Natural killer cell (primary cell): ENCODE measurements at regions not wholly inside any gene's neighbourhood (a gene's known extent, or its start where the extent isn't known, plus 50 kb on each side); places are given as distances from the start of the nearest gene placed in this dataset.

Experiments used
- ATAC-seq, 3 donors: fragments of 150-1000 bp in 2 of 3; fragments of 200-7000 bp in 1 of 3; cut with Tn5 transposase; 1 replicate in 1 of 3; 2 replicates in 2 of 3; pipeline ENCODE4 v1.10.0; 2021; ENCODE audit warnings: mild to moderate bottlenecking in 2 of 3, moderate library complexity in 2 of 3
- DNase-seq, 2 donors: peaks; one replicate each; pipeline versions ENCODE4 v3.0.0 to v3.0.0-alpha.2; 2013 to 2021; ENCODE audit warnings: mixed read lengths in 1 of 2
- H3K27ac ChIP-seq: one replicate; pipeline ENCODE4 v1.5.1; 2013; ENCODE audit warnings: mild to moderate bottlenecking, low read length
- H3K27me3 ChIP-seq: one replicate; pipeline ENCODE4 v1.6.1; 2013; ENCODE audit warnings: low read length; ENCODE audit not compliant: control insufficient read depth, insufficient read depth
- H3K36me3 ChIP-seq: one replicate; pipeline ENCODE4 v1.6.1; 2013; ENCODE audit warnings: low read length; ENCODE audit not compliant: control insufficient read depth, insufficient read depth
- H3K4me1 ChIP-seq: one replicate; pipeline ENCODE4 v1.6.1; 2013; ENCODE audit warnings: low read length; ENCODE audit not compliant: control insufficient read depth, insufficient read depth
- H3K4me3 ChIP-seq: one replicate; pipeline ENCODE4 v1.5.1; 2013; ENCODE audit warnings: low read length
- H3K9me3 ChIP-seq: one replicate; pipeline ENCODE4 v1.6.1; 2013; ENCODE audit warnings: low read length; ENCODE audit not compliant: control insufficient read depth, insufficient read depth
- H3K27ac Mint-ChIP-seq, 2 donors: one replicate each; pipeline ENCODE4 v1.8.0; 2022; ENCODE audit warnings: mild to moderate bottlenecking in 2 of 2, mixed read lengths in 2 of 2, moderate library complexity in 1 of 2
- H3K27me3 Mint-ChIP-seq, 2 donors: one replicate each; pipeline ENCODE4 v1.8.0; 2022; ENCODE audit warnings: low read depth in 2 of 2, mixed read lengths in 2 of 2
- H3K36me3 Mint-ChIP-seq: one replicate; pipeline ENCODE4 v1.8.0; 2022; ENCODE audit warnings: mixed read lengths
- H3K4me1 Mint-ChIP-seq, 2 donors: one replicate each; pipeline ENCODE4 v1.8.0; 2022; ENCODE audit warnings: mixed read lengths in 2 of 2
- H3K4me3 Mint-ChIP-seq: one replicate; pipeline ENCODE4 v1.8.0; 2022; ENCODE audit warnings: mild to moderate bottlenecking, moderate library complexity, mixed read lengths
- H3K9me3 Mint-ChIP-seq, 2 donors: one replicate each; pipeline ENCODE4 v1.8.0; 2022; ENCODE audit warnings: mixed read lengths in 2 of 2
- CTCF ChIP-seq: fragments of 200-600 bp; IDR thresholded peaks from one replicate; pipeline ENCODE4 v1.8.0; 2022; ENCODE audit warnings: antibody characterized with exemption
- WGBS: methylation state at CpG from one replicate; pipeline ENCODE4 v1.1.7; 2013; ENCODE audit warnings: missing lambda C conversion rate; ENCODE audit not compliant: insufficient coverage; 5-methylcytosine and 5-hydroxymethylcytosine counted together
- intact Hi-C: fragments of 100-400 bp; cut with micrococcal nuclease; formaldehyde crosslinking; loops from one replicate; pipeline ENCODE4 v1.14.2; 2022

DNA sequence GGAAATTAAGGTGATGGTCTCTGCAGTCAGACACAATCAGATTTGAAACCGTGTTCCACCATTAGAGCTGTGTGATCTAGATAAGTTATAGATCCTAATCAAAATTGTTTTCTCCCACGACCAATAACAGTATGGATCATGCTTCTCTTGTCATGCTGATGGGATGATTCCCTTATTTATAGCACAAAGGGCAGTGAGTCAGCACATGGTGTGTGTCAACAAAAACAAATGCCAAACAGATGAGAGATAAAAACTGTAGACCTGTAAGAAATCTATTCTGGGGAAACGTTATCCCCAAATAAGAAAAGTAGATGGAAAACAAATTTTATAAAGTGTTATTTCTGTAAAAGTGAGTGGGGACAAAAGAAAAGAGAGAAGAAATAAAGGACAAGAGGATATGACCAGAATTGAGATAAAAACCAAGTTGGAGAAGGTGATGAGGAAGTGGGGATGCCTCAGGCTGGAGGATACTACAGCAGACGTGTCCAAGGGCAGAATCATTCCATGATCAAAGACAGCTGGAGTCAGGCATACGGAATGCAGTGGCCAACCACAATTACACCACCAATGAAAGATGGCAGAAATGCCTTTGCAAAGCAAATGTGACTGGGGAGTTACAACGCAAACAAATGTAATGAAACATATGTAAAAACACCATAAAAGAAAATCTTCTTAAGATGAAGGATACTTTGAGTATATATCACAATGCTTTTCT, 377.8 kb upstream of the PRKX start:
- no peaks in the 10 kb centered on the region for H3K36me3 ChIP-seq
- Mint-ChIP-seq H3K36me3 (no peaks in the 10 kb centered on the region), H3K4me3 (no peak overlapping the region), H3K9me3 (no peaks in the 10 kb centered on the region), H3K27me3 (no peaks in the 10 kb centered on the region), H3K27ac (no peak overlapping the region), H3K4me1 (no peaks in the 10 kb centered on the region)
- TF ChIP-seq CTCF: no peak
- no peaks in the 10 kb centered on the region for H3K27me3 ChIP-seq
- H3K4me1 ChIP-seq: no peaks in the 10 kb centered on the region
- ATAC-seq: no peak
- no peak overlapping the region for H3K27ac ChIP-seq
- WGBS: 73% methylated on average over 3 of the region's 6 CpGs
- DNase-seq: no peak
- intact Hi-C loops: no loop called here
- H3K4me3 ChIP-seq: no peak overlapping the region
- no peaks in the 10 kb centered on the region for H3K9me3 ChIP-seq

GRCh38 chrX:4059893-4060292, 346.4 kb upstream of the PRKX start:
- no CpG with 5 or more reads among the region's 2 CpGs for WGBS
- H3K36me3 Mint-ChIP-seq: no peaks in the 10 kb centered on the region

GRCh38 chrX:4043951-4044350, 330.5 kb upstream of the PRKX start:
- no peak overlapping the region for H3K27ac Mint-ChIP-seq
- H3K4me1 Mint-ChIP-seq: no peaks in the 10 kb centered on the region
- DNase-seq (no peak), ATAC-seq (no peak)
- H3K27me3 ChIP-seq: no peaks in the 10 kb centered on the region
- H3K4me1 ChIP-seq: no peaks in the 10 kb centered on the region
- no peaks in the 10 kb centered on the region for H3K27me3 Mint-ChIP-seq
- H3K9me3 Mint-ChIP-seq: peaks cover 0 to 4% of the 10 kb centered on the region in 2 donors
- no peak overlapping the region for H3K27ac ChIP-seq
- no peaks in the 10 kb centered on the region for H3K36me3 ChIP-seq
- no peak overlapping the region for H3K4me3 ChIP-seq
- H3K36me3 Mint-ChIP-seq: no peaks in the 10 kb centered on the region
- intact Hi-C loops: no loop called here
- H3K4me3 Mint-ChIP-seq: no peak overlapping the region
- WGBS: 56% methylated on average over 6 of the region's 6 CpGs
- TF ChIP-seq CTCF: no peak
- no peaks in the 10 kb centered on the region for H3K9me3 ChIP-seq

More at GRCh38 chrX:4059893-4060292, 346.4 kb upstream of the PRKX start:
- Mint-ChIP-seq H3K4me1 (no peaks in the 10 kb centered on the region), H3K4me3 (no peak overlapping the region), H3K9me3 (peaks cover 2 to 5% of the 10 kb centered on the region in 2 donors), H3K27me3 (no peaks in the 10 kb centered on the region), H3K27ac (no peak overlapping the region)
- no peak for TF ChIP-seq CTCF
- intact Hi-C loops: no loop called here
- no peaks in the 10 kb centered on the region for H3K36me3 ChIP-seq
- DNase-seq (no peak), ATAC-seq (no peak)
- H3K27me3 ChIP-seq: no peaks in the 10 kb centered on the region
- no peak overlapping the region for H3K27ac ChIP-seq
- H3K4me3 ChIP-seq: no peak overlapping the region
- H3K9me3 ChIP-seq: no peaks in the 10 kb centered on the region
- H3K4me1 ChIP-seq: no peaks in the 10 kb centered on the region

DNA sequence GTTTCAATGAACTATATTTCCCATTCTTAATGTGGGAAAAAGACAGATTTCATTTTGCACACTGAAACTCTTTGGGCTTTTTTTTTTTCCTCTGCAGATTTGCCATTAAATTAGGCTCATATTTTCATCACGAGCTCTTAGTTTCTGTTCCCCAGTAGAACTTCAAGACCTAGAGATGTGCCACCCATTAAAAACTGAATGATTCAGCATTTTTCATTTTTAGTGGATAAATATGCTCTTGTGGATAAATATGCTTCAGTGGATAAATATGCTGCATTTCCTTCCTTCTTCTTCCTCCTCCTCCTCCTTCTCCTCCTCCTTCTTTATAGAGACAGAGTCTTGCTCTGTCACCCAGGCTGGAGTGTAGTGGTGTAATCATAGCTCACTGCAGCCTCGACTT, 322.4 kb upstream of the PRKX start:
- H3K36me3 ChIP-seq: no peaks in the 10 kb centered on the region
- intact Hi-C loops: no loop called here
- H3K9me3 Mint-ChIP-seq: peaks cover 3 to 12% of the 10 kb centered on the region in 2 donors
- no peak overlapping the region for H3K27ac Mint-ChIP-seq
- no peak for ATAC-seq
- H3K4me1 Mint-ChIP-seq: no peaks in the 10 kb centered on the region
- H3K27me3 Mint-ChIP-seq: no peaks in the 10 kb centered on the region
- no peaks in the 10 kb centered on the region for H3K36me3 Mint-ChIP-seq
- WGBS: 88% methylated on average over 1 of the region's 2 CpGs
- no peak for TF ChIP-seq CTCF
- H3K4me3 Mint-ChIP-seq: no peak overlapping the region
- no peak for DNase-seq
- H3K4me3 ChIP-seq: no peak overlapping the region
- H3K4me1 ChIP-seq: no peaks in the 10 kb centered on the region
- no peak overlapping the region for H3K27ac ChIP-seq
- H3K9me3 ChIP-seq: no peaks in the 10 kb centered on the region
- no peaks in the 10 kb centered on the region for H3K27me3 ChIP-seq
